Fibroblast of lung (primary cell): ENCODE measurements at regions not wholly inside any gene's neighbourhood (a gene's known extent, or its start where the extent isn't known, plus 50 kb on each side); places are given as distances from the start of the nearest gene placed in this dataset.

Experiments used
- CTCF ChIP-seq, 2 donors: IDR thresholded peaks in 1 of 2; conservative IDR thresholded peaks in 1 of 2; 1 replicate in 1 of 2; 2 replicates in 1 of 2; pipeline ENCODE4 v1.5.1; 2011 to 2012; ENCODE audit warnings: low read length in 2 of 2, control low read depth in 1 of 2, inconsistent platforms in 1 of 2, low read depth in 1 of 2, mild to moderate bottlenecking in 1 of 2
- EZH2 ChIP-seq: IDR thresholded peaks from 2 replicates; pipeline ENCODE4 v1.5.1; 2012; ENCODE audit warnings: low read length, control low read depth, mild to moderate bottlenecking; ENCODE audit errors: missing control alignments

- TF ChIP-seq CTCF (conservative IDR thresholded peaks at IDR 0.05 in 1 of 2, IDR thresholded peaks at IDR 0.05 in 1 of 2; ENCODE audit: low read depth in 1 of 2, low read length in 2 of 2) (no peak), EZH2 (no peak)
Observed at GRCh38 chr10:94108200-94108599, 114.5 kb downstream of the PLCE1 start.
